HG02571 (cell line): ENCODE measurements at regions not wholly inside any gene's neighbourhood (a gene's known extent, or its start where the extent isn't known, plus 50 kb on each side); places are given as distances from the start of the nearest gene placed in this dataset.

Source experiments
- ATAC-seq: cut with Tn5 transposase; IDR thresholded peaks from one replicate; pipeline ENCODE4 v1.9.1; 2021; ENCODE audit warnings: mild to moderate bottlenecking, moderate library complexity; ENCODE audit not compliant: unreplicated experiment

- no peak for ATAC-seq
Measured at GRCh38 chr21:16402752-16403151, 673.0 kb downstream of the USP25 start.

GRCh38 chr21:16404776-16405175 is 675.0 kb downstream of the USP25 start:
- no peak for ATAC-seq

GRCh38 chr21:16406355-16406754 is 676.6 kb downstream of the USP25 start:
- ATAC-seq = no peak

- ATAC-seq = no peak
Measured at GRCh38 chr21:16407403-16408240, 677.8 kb downstream of the USP25 start.

GRCh38 chr21:16408280-16408679 is 678.5 kb downstream of the USP25 start:
- no peak for ATAC-seq

- ATAC-seq = no peak
Measured at GRCh38 chr21:16409352-16409751, 679.6 kb downstream of the USP25 start.

- no peak for ATAC-seq
Measured at GRCh38 chr21:16418226-16418625, 688.4 kb downstream of the USP25 start.

GRCh38 chr21:16418642-16419041 is 688.9 kb downstream of the USP25 start:
- no peak for ATAC-seq

GRCh38 chr21:16419188-16419921 is 689.6 kb downstream of the USP25 start:
- ATAC-seq = no peak

GRCh38 chr21:16420031-16420724 is 690.4 kb downstream of the USP25 start:
- no peak for ATAC-seq

- ATAC-seq = no peak
Measured at GRCh38 chr21:16421007-16421406, 691.2 kb downstream of the USP25 start.

- ATAC-seq = no peak
Measured at GRCh38 chr21:16421965-16422364, 692.2 kb downstream of the USP25 start.

- ATAC-seq = no peak
Measured at GRCh38 chr21:16422702-16423101, 692.9 kb downstream of the USP25 start.

- ATAC-seq = no peak
Measured at GRCh38 chr21:16423921-16424320, 694.1 kb downstream of the USP25 start.

GRCh38 chr21:16424331-16424751 is 694.6 kb downstream of the USP25 start:
- no peak for ATAC-seq

- no peak for ATAC-seq
Measured at GRCh38 chr21:16425376-16425775, 695.6 kb downstream of the USP25 start.

GRCh38 chr21:16426936-16427335 is 697.2 kb downstream of the USP25 start:
- no peak for ATAC-seq

GRCh38 chr21:16427587-16428087 is 697.9 kb downstream of the USP25 start:
- no peak for ATAC-seq

GRCh38 chr21:16437586-16437985 is 707.8 kb downstream of the USP25 start:
- ATAC-seq = no peak

- ATAC-seq = no peak
Measured at GRCh38 chr21:16438761-16439160, 709.0 kb downstream of the USP25 start.

GRCh38 chr21:16441789-16442188 is 712.0 kb downstream of the USP25 start:
- ATAC-seq = no peak
